Inferior parietal cortex (tissue), 1 donor: ENCODE measurements at regions not wholly inside any gene's neighbourhood (a gene's known extent, or its start where the extent isn't known, plus 50 kb on each side); places are given as distances from the start of the nearest gene placed in this dataset.

Source experiments
- DNase-seq: peaks from one replicate; pipeline ENCODE4 v3.0.0-alpha.2; 2016; ENCODE audit errors: extremely low spot score

DNA sequence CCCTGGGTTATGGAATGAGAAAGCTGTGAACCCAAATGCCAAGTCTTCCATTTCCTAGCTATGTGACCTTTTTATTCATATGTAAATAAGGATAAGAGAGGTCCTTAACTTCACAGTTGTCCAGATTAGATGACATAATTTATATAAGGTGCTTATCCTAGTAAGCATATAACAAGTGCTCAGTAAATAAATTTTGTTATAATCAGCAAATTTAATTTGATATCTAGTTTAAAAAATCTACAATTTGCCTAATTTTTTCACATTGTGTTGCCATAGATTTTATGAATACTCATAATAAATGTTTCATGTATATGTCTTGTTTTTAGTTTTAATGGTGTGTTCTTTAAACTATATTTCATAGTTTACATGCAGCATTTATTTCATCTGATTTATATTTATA, 130.4 kb upstream of the SPRY1 start:
- no peak for DNase-seq

DNA sequence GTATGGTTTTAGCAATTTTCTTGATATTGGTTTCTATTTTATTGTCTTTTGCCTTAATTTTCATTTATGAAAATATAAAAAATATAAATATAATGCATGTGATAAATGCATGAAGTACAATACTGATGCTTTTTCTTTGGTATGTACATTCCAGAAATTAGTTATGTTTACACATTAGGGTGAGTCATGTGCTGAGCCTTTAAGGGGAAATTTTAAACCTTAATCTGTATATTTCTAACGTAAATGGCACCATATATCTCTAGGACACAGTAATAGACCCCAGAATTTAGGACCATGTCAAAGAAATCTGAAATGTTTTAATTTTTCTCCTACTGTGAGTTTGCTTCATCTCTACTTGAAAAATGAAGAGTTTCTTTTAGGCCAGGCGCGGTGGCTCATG, 117.8 kb upstream of the SPRY1 start:
- DNase-seq: no peak

GRCh38 chr4:123283371-123283895, 113.2 kb upstream of the SPRY1 start:
- no peak for DNase-seq

GRCh38 chr4:123284168-123284567, 112.4 kb upstream of the SPRY1 start:
- no peak for DNase-seq

- no peak for DNase-seq
Measured at GRCh38 chr4:123286903-123287466, 109.6 kb upstream of the SPRY1 start.

DNA sequence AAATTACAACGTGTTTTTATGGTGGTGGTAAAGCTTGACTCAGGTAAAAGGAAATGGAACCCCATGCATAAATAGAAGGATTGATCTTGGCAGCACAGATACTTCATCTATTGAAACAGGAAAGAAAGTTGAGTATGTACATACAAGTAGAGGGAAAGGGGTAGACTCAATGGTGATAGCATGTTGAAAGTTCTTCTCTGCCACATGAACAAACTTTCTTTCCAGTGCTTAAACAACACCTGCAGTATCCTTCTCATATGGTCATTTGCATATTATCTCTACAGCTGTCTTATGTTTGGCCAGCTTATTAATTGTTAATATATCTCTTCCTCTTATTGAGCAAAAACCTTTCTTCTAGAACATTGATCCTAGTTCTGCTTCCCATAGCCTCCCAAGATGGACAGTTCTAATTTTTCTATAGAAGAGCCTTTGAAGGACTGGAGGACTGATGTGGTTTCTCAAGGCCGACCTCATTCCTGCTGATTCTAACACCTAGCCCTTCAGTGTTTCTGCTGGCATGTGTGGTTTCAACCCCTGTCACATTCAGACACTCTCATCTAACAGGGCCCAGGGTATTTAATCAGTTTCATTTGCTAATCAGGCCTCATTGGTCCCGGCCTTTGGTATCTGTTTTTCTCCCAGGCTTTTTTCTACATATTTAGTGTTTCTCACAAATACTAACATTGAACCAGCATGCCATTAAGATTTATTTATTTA, 108.1 kb upstream of the SPRY1 start:
- no peak for DNase-seq

DNA sequence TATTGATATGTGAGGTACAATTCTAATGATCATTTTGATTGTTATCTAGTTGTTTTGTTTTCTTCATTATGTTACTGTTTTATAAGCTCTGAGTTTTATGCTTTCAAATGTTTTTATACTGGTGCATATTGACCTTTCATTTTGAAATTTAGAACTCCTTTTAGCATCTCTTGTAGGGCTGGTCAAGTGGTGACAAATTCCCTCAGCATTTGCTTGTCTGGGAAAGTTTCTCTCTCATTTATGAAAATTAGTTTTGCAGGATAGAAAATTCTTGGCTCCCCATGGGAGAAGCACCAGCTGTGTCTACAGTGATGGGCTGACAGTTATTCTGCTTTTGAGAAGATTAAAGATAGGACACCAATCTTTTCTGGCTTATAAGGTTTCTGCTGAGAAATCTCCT, 105.3 kb upstream of the SPRY1 start:
- DNase-seq: no peak

DNA sequence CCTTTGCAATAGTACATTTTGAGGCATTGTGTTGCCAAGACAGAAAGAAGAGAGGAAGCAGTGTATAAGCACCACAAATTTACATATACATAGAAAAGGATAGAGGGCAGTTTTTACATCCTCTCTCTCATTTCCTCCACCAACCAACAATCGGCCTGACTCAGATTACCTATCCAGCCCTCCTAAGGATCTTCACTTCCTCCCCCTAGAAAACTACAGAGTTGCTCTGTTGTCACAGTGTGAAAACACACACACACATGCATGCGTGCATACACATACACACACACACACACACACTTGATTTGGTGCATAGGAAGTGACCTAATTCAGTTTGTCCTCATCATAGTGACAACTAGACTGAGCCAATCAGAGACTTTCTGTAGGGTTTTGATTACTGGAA, 98.8 kb upstream of the SPRY1 start:
- DNase-seq: no peak

GRCh38 chr4:123298261-123298660, 98.3 kb upstream of the SPRY1 start:
- no peak for DNase-seq

DNA sequence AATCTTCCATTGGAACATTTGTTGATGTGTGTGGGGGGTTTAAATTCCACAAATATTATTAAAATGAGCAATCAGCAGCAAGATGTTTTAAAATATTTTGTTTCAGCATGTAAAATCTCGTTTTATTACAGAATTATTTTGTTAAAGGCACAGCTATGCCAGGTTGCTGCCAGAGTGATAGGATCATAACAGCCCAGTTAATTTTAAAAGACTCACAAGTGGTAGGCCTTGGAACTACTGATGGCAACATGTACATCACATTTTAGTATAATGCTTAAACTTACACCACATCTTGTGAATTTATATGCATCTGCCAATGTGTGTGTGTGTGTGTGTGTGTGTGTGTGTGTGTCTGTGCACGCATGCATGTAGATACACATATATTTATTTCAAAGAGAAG, 97.8 kb upstream of the SPRY1 start:
- no peak for DNase-seq

- no peak for DNase-seq
Measured at GRCh38 chr4:123299212-123299691, 97.3 kb upstream of the SPRY1 start.

- DNase-seq: no peak
Measured at GRCh38 chr4:123300222-123301039, 96.2 kb upstream of the SPRY1 start.

DNA sequence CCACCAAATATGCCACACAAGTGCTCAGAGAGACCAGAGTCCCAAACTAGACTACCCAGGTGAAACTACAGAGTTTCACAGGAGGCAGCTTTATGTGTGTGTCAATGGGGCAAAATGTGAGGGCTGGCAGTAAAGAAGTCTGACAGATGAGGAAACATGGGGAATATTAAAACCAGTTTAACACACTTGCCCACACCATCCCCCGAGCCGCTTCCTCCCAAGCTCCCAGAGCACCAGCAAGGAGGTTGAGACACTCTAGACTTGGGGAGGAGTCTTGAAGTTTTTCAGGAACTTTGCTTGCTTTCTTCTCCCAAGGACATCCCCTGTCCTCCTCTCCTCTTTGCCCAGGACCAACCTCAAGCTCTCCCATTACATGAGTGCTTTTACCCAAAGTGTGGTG, 94.7 kb upstream of the SPRY1 start:
- DNase-seq: no peak

DNA sequence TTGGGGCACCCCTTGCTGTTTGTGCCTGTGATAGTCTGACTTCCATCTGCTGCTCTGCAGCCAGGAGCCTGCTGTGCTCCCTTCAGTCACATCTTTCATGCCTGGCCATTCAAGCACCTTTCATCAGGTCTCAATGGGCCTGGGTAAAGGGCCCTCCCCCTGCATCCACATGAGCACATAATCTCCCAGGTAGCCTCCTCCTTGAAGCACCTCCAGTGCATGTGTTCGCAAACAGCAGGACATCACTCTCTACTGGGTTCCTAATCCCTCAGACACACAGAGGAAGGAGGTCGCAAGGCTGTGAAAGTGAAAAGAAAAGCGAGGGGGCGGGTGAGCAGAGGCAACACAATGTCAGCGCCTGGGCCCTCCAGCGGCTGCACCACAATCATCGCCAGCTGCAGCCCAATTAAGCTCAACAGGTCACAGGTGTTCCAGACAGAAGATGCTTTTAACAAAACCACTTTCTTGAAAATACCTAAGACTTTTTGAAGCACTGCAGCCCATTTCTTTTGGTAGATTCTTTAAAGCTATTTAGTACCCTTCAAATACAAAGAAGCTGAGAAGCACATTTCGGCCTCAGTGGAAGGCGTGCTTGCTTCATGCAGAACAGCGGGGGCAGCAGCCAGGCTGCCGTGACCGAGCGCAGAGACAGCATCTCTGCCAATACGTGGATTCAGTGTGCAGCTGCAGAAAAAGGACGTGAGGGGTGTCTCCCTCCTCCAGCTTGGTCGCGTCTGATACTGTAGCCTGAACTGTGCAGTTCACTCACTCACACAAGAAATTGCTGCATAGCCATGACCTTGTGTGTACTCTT, 92.2 kb upstream of the SPRY1 start:
- no peak for DNase-seq

DNA sequence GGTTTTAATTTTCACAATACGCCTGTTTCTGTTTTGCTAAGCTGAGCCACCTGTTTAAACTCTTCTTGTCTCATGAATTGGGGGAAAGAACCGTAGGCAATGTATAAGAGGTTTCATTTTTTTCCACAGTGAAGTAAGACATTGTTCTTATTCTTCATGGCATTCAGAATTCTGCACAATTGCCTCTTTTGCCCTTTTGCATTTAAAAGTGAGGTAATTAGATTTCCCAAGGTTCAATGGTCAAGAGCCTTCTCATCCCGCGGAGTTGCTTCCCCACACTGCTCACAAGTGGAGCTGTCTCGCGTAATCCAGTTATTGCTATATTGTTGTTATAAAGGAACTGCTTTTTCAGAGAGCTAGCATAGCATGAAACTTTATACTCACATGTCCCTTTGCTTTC, 90.9 kb upstream of the SPRY1 start:
- DNase-seq: no peak

DNA sequence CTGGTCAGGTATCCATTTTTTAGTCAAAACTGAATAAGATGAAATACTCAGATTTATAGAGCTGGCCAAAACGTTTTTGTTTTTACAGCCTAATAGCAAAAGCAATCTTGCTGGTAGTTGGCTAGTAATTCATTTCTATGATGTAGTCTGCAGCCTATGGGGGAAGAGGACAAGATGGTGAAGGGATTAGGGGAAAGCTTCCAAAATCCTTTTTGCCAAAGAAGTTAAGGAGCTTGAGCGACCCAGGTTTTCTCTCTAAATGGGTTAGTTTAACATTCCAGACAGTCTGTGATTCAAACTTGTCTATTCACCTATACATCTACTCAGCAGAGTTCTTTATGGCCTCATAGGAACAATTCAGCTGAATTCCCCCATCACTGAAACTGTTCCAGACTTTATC, 89.8 kb upstream of the SPRY1 start:
- no peak for DNase-seq

DNA sequence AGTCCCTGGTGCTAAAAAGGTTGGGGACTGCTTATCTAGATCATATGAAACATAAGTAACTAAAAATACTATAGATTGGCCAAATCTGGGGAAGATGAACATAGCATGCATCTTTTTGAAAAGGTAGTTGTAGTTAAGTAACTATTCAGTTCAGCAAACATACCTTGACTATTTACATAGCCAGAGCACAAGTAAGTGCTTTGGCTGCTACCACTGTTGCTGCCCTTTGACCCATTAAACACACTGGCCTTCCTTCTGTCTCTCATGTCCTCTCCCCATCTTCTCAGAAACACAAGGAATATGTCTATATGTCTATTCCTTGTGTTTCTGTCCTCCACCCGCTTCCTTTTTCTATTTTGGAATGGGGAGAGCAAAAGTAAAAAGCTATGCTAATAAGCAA, 87.9 kb upstream of the SPRY1 start:
- DNase-seq: no peak

DNA sequence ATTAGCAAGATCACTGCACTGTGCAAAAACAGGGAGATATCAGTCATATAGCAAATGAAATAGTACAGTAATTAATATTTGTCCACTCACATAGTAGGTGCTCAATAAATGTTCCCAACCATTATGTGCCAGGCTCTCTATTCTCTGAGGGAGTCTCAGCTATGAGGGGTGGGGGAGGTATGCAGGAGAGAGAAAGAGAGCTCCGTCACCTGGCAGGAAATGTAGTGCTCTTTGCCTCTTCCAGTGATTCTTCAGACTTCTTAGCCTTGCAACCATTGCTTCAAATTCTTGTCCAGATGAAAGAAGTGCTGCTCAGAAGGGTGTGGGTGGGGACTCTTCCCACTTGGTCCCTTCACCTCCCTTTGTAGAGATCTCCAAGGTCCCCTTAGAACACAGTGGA, 84.5 kb upstream of the SPRY1 start:
- no peak for DNase-seq

DNA sequence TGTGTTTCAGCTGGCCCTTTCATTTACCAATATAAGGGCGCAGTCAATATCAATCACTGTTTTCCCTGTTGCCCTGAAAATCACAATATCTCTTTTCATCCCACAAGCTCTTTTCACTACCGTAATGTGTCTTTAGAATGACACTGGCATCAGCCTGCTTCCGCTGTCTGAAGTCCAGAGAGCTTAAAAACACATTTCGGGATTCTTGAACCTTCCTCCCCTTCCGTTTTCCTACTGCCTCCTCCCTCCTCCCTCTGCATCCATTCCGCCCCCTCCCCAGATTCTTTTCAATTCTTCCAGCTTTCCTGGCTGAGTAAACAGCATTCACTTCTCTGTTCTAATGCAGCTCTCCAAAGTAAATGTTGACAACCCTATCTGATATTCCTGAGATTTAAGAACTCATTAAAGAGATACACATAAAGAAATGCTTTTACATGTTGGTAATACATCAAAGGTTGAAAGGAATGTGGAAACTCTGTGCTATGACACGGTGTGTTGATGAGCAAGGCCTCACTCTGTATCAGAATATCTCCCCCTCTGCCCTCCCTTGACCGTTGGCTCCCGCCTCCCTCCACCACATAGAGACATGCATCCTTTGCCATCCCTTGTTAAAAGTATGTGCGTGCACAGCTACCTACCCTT, 83.5 kb upstream of the SPRY1 start:
- no peak for DNase-seq

GRCh38 chr4:123315617-123316016, 81.0 kb upstream of the SPRY1 start:
- no peak for DNase-seq

- no peak for DNase-seq
Measured at GRCh38 chr4:123317211-123317610, 79.4 kb upstream of the SPRY1 start.
